Liver (tissue), 3 donors: ENCODE measurements at regions not wholly inside any gene's neighbourhood (a gene's known extent, or its start where the extent isn't known, plus 50 kb on each side); places are given as distances from the start of the nearest gene placed in this dataset.

Experiments
- CTCF ChIP-seq: fragments of 150-350 bp; IDR thresholded peaks from 2 replicates; pipeline ENCODE4 v1.5.1; 2017; ENCODE audit warnings: improper control_type of control experiment, low read depth, low read length; ENCODE audit not compliant: missing input control
- FOXA1 ChIP-seq: IDR thresholded peaks from 2 replicates; pipeline ENCODE4 v1.6.1; 2016; ENCODE audit warnings: antibody characterized with exemption
- HNF4A ChIP-seq, 2 donors: conservative IDR thresholded peaks; 2 replicates each; pipeline ENCODE4 v1.6.1; 2016; ENCODE audit warnings: antibody characterized with exemption in 2 of 2, mild to moderate bottlenecking in 2 of 2
- JUND ChIP-seq, 2 donors: IDR thresholded peaks; 2 replicates each; pipeline ENCODE4 v1.6.1; 2016; ENCODE audit warnings: antibody characterized with exemption in 2 of 2
- MAX ChIP-seq: IDR thresholded peaks from 2 replicates; pipeline ENCODE4 v1.6.1; 2016; ENCODE audit warnings: antibody characterized with exemption
- NR2F2 ChIP-seq: IDR thresholded peaks from 2 replicates; pipeline ENCODE4 v1.6.1; 2016; ENCODE audit warnings: antibody characterized with exemption
- RAD21 ChIP-seq, 2 donors: IDR thresholded peaks; 2 replicates each; pipeline ENCODE4 v1.6.1; 2016; ENCODE audit warnings: antibody characterized with exemption in 2 of 2, mild to moderate bottlenecking in 2 of 2
- REST ChIP-seq: IDR thresholded peaks from 2 replicates; pipeline ENCODE4 v1.6.1; 2016; ENCODE audit warnings: antibody characterized with exemption, mild to moderate bottlenecking
- SP1 ChIP-seq: IDR thresholded peaks from 2 replicates; pipeline ENCODE4 v1.6.1; 2018; ENCODE audit warnings: antibody characterized with exemption, mild to moderate bottlenecking
- TAF1 ChIP-seq: conservative IDR thresholded peaks from 2 replicates; pipeline ENCODE4 v1.6.1; 2016; ENCODE audit warnings: antibody characterized with exemption, mild to moderate bottlenecking
- donor health status: healthy.
- donor health status: healthy.

- TF ChIP-seq CTCF (no peak), FOXA1 (no peak), MAX (no peak), NR2F2 (no peak), RAD21 (IDR thresholded peaks at IDR 0.05) (no peak), REST (no peak), TAF1 (no peak), JUND (IDR thresholded peaks at IDR 0.05) (no peak), HNF4A (conservative IDR thresholded peaks at IDR 0.05) (no peak), SP1 (no peak)
These were observed 1173.9 kb upstream of the TMEFF2 start for GRCh38 chr2:193368615-193369014.
